ENCODE measurements at regions not wholly inside any gene's neighbourhood (a gene's known extent, or its start where the extent isn't known, plus 50 kb on each side); places are given as distances from the start of the nearest gene placed in this dataset.

GRCh38 chr6:141808662-141809061 lies 324.1 kb upstream of the GJE1 start:
- TF ChIP-seq EZH2 (IDR thresholded peaks at IDR 0.05; ENCODE audit: low read depth): no peak
- TF ChIP-seq CTCF (conservative IDR thresholded peaks at IDR 0.05): no peak

Data from PC-9 (cell line).